Small intestine (tissue), 7 donors: ENCODE measurements at regions not wholly inside any gene's neighbourhood (a gene's known extent, or its start where the extent isn't known, plus 50 kb on each side); places are given as distances from the start of the nearest gene placed in this dataset.
"Not testable (repeated sequence)": the region's sequence is repeated elsewhere in the genome, so short reads cannot be mapped to it uniquely, and the experiment has no call there.

Experiments used
- DNase-seq, 2 donors: peaks; one replicate each; pipeline versions ENCODE4 v3.0.0 to v3.0.0-alpha.2; 2013
- FAIRE-seq: peaks from 2 replicates; lab custom pipeline; 2012; peaks lifted over from hg19 to GRCh38; lab: Jason Lieb, UNC
- H3K27ac ChIP-seq, 3 donors: one replicate each; pipeline ENCODE4 v1.5.1; 2013; ENCODE audit warnings: low read length in 2 of 3, mild to moderate bottlenecking in 2 of 3, control low read depth in 1 of 3, inconsistent platforms in 1 of 3, low read depth in 1 of 3, moderate library complexity in 1 of 3
- H3K27me3 ChIP-seq, 3 donors: one replicate each; pipeline ENCODE4 v1.6.1; 2013; ENCODE audit warnings: low read length in 3 of 3, inconsistent platforms in 1 of 3; ENCODE audit not compliant: control insufficient read depth in 3 of 3, insufficient read depth in 3 of 3
- H3K36me3 ChIP-seq, 3 donors: one replicate each; pipeline ENCODE4 v1.6.1; 2013; ENCODE audit warnings: low read length in 3 of 3, inconsistent platforms in 1 of 3, low read depth in 1 of 3, mild to moderate bottlenecking in 1 of 3, moderate library complexity in 1 of 3; ENCODE audit not compliant: control insufficient read depth in 3 of 3, insufficient read depth in 2 of 3
- H3K4me1 ChIP-seq, 3 donors: one replicate each; pipeline ENCODE4 v1.6.1; 2013; ENCODE audit warnings: low read length in 2 of 3, inconsistent platforms in 1 of 3, low read depth in 1 of 3, mild to moderate bottlenecking in 1 of 3, moderate library complexity in 1 of 3; ENCODE audit not compliant: control insufficient read depth in 3 of 3, insufficient read depth in 2 of 3
- H3K4me3 ChIP-seq, 3 donors: one replicate each; pipeline ENCODE4 v1.5.1; 2013; ENCODE audit warnings: low read length in 3 of 3, control low read depth in 1 of 3, inconsistent platforms in 1 of 3, low read depth in 1 of 3, mild to moderate bottlenecking in 1 of 3, moderate library complexity in 1 of 3
- H3K9me3 ChIP-seq, 2 donors: one replicate each; pipeline ENCODE4 v1.6.1; 2013; ENCODE audit warnings: low read depth in 1 of 2, low read length in 1 of 2; ENCODE audit not compliant: control insufficient read depth in 2 of 2, insufficient read depth in 1 of 2
- WGBS, 3 donors: extraction: QIAGEN DNeasy Blood & Tissue Kit; methylation state at CpG; one replicate each; pipeline ENCODE4 v1.1.7; 2013; 5-methylcytosine and 5-hydroxymethylcytosine counted together
- donor health status: healthy with polysubstance abuse.
- donor health status: control.
- donor health status: control.
- donor health status: Bipolar disorder and iron deficiency.
- donor health status: healthy.

- Histone ChIP-seq H3K27me3 (peaks cover 0 to 6% (median 5%) of the 10 kb centered on the region in 3 donors), H3K36me3 (no peaks in the 10 kb centered on the region), H3K4me3 (no peak overlapping the region), H3K9me3 (peaks cover 2 to 17% of the 10 kb centered on the region in 2 donors), H3K4me1 (no peaks in the 10 kb centered on the region), H3K27ac (no peak overlapping the region)
- DNase-seq (no peak), FAIRE-seq (no peak)
- 83 to 88% (median 87%) methylated on average over 6 of the region's 6 CpGs for WGBS, 3 donors
These were observed 68.9 kb downstream of the CYP26B1 start for GRCh38 chr2:72078773-72079172.

- DNase-seq (peak in 1 of 2 donors; percentile 21), FAIRE-seq (no peak)
- no peak overlapping the region for H3K4me3 ChIP-seq
- no peak overlapping the region for H3K27ac ChIP-seq
- 71 to 83% (median 80%) methylated on average over 1 of the region's 1 CpG for WGBS, 3 donors
- no peaks in the 10 kb centered on the region for H3K4me1 ChIP-seq
- no peaks in the 10 kb centered on the region for H3K36me3 ChIP-seq
- H3K9me3 ChIP-seq = peaks cover 2 to 17% of the 10 kb centered on the region in 2 donors
- H3K27me3 ChIP-seq = peaks cover 0 to 6% (median 5%) of the 10 kb centered on the region in 3 donors
These were observed 69.9 kb downstream of the CYP26B1 start for GRCh38 chr2:72077702-72078169.

GRCh38 chr2:72073373-72073772 is 74.3 kb downstream of the CYP26B1 start:
- not testable (repeated sequence) for H3K4me1 ChIP-seq, H3K27ac ChIP-seq, DNase-seq, H3K36me3 ChIP-seq, H3K4me3 ChIP-seq, H3K27me3 ChIP-seq, H3K9me3 ChIP-seq, FAIRE-seq
- WGBS, 3 donors = 77 to 91% (median 82%) methylated on average over 7 to 8 of the region's 8 CpGs

DNA sequence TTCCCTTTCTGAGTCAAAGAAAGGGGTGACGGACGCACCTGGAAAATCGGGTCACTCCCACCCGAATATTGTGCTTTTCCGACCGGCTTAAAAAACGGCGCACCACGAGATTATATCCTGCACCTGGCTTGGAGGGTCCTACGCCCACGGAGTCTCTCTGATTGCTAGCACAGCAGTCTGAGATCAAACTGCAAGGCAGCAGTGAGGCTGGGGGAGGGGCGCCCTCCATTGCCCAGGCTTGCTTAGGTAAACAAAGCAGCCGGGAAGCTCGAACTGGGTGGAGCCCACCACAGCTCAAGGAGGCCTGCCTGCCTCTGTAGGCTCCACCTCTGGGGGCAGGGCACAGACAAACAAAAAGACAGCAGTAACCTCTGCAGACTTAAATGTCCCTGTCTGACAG is 83.5 kb downstream of the CYP26B1 start:
- WGBS, 3 donors = 72 to 76% (median 74%) methylated on average over 9 to 14 of the region's 14 CpGs
- H3K4me3 ChIP-seq = not testable (repeated sequence)

GRCh38 chr2:72062336-72062735 is 85.3 kb downstream of the CYP26B1 start:
- Histone ChIP-seq H3K36me3 (no peaks in the 10 kb centered on the region), H3K4me3 (no peak overlapping the region), H3K9me3 (no peaks in the 10 kb centered on the region), H3K27ac (no peak overlapping the region), H3K4me1 (no peaks in the 10 kb centered on the region), H3K27me3 (no peaks in the 10 kb centered on the region)
- FAIRE-seq = no peak
- 81 to 90% (median 83%) methylated on average over 3 of the region's 3 CpGs for WGBS, 3 donors
- DNase-seq = no peak

More for the DNA sequence above, 83.5 kb downstream of the CYP26B1 start:
- not testable (repeated sequence) for DNase-seq, FAIRE-seq, H3K9me3 ChIP-seq, H3K27me3 ChIP-seq, H3K4me1 ChIP-seq, H3K27ac ChIP-seq, H3K36me3 ChIP-seq

DNA sequence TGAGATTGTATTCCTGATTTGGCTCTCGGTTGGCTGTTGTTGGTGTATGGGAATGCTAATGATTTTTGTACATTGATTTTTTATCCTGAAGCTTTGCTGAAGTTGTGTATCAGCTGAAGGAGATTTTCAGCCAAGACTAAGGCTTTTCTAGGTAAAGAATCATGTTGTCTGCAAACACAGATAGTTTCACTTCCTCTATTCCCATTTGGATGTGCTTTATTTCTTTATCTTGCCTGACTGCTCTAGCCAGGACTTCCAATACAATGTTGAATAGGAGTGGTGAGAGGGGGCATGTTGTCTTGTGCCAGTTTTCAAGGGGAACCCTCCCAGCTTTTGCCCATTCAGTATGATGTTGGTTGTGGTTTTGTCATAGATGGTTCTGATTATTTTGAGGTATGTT is 90.4 kb downstream of the CYP26B1 start:
- Histone ChIP-seq H3K9me3 (no peaks in the 10 kb centered on the region), H3K4me3 (no peak overlapping the region), H3K27me3 (no peaks in the 10 kb centered on the region), H3K36me3 (no peaks in the 10 kb centered on the region), H3K27ac (no peak overlapping the region), H3K4me1 (no peaks in the 10 kb centered on the region)
- DNase-seq = no peak
- FAIRE-seq = no peak
- WGBS, 3 donors = 70 to 85% (median 82%) methylated on average over 1 of the region's 1 CpG

DNA sequence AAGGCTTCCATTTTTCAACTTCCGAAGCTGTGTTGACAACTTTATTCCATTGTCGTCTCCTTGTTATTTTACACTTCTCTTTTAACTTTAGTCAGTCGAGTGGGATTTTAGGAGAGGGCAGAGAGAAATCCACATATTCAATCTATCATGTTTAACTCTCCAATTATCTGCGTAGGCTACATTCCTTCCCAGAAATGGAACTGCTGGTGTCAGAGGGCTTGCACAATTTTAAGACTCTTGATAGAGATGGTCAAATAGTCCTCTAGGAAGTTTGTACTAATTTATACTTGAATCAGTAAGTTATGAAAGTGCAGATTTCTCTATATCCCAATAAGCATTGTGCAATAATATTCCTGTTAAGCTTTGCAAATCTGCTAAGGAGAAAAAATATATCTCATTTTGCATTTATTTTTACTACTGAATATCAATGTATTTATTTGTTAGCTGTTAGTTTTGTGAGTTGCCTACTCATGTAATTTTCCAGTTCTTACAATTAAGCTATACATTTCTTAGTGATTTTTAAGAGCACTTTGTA is 95.6 kb downstream of the CYP26B1 start:
- Histone ChIP-seq H3K27me3 (no peaks in the 10 kb centered on the region), H3K27ac (no peak overlapping the region), H3K36me3 (no peaks in the 10 kb centered on the region), H3K4me1 (no peaks in the 10 kb centered on the region), H3K9me3 (peaks cover 0 to 3% of the 10 kb centered on the region in 2 donors), H3K4me3 (no peak overlapping the region)
- no peak for DNase-seq
- 83 to 92% (median 87%) methylated on average over 4 of the region's 4 CpGs for WGBS, 3 donors
- FAIRE-seq = no peak

DNA sequence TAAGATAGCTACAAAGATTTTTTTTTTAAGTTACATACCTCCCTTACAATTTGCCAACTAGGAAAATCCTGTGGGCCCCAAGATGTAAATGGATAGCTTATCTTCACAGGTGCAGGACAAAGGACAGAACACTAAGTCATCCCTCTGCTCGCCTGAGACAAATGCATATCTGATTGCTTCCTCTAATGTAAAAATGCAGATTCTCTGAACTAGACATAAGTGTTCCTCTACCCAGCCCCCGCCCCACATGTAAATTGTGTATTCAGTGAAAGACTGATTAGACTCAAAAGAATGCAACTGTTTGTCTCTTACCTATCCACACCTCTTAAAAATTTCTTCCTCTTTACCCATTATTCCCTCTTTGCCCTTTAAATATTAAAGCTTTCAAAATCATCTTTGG is 96.5 kb downstream of the CYP26B1 start:
- Histone ChIP-seq H3K27me3 (no peaks in the 10 kb centered on the region), H3K36me3 (no peaks in the 10 kb centered on the region), H3K4me3 (no peak overlapping the region), H3K27ac (no peak overlapping the region), H3K4me1 (no peaks in the 10 kb centered on the region), H3K9me3 (peaks cover 0 to 3% of the 10 kb centered on the region in 2 donors)
- FAIRE-seq = no peak
- DNase-seq = no peak
- WGBS, 3 donors = 55 to 70% (median 56%) methylated on average over 2 of the region's 2 CpGs

DNA sequence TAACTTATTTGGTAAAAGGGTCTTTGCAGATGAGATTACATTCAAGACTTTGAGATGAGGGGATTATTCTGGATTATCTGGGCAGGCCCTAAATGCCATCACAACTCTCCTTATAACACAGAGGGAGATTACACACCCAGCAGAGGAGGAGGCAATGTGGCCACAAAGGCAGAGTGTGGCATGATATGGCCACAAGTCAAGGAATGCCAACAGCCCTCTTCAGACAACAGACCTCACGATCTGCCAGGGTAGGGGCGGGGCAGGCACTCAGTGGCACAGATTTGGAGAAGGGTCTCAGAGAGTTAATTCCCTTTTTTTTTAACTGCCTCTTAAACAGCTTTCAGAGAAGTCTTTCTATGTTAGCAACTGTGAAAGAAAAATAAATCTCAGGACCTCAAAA is 96.9 kb downstream of the CYP26B1 start:
- Histone ChIP-seq H3K4me1 (no peaks in the 10 kb centered on the region), H3K4me3 (no peak overlapping the region), H3K9me3 (peaks cover 0 to 3% of the 10 kb centered on the region in 2 donors), H3K36me3 (no peaks in the 10 kb centered on the region), H3K27me3 (no peaks in the 10 kb centered on the region), H3K27ac (no peak overlapping the region)
- 58 to 73% (median 68%) methylated on average over 2 of the region's 2 CpGs for WGBS, 3 donors
- DNase-seq = no peak
- no peak for FAIRE-seq
